ENCODE measurements at regions not wholly inside any gene's neighbourhood (a gene's known extent, or its start where the extent isn't known, plus 50 kb on each side); places are given as distances from the start of the nearest gene placed in this dataset.
"Not testable (repeated sequence)": the region's sequence is repeated elsewhere in the genome, so short reads cannot be mapped to it uniquely, and the experiment has no call there.

DNA sequence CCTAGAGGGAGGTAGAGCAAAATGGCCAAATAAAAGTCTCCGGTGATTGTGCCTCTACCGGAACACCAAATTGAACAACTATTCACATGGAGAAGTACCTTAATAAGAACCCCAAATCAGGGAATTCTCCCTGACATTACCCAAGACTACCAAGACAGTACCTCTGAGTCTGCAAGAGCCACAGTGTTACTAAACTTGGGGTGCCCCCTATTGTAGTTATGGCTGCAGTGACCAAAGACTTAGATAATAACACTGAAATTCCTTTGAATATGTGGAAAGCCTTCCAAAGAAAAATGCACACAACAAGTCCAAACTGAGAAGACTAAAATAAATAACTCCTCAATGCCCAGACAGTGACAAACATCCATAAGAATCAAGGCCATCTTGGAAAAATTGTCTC is 682.9 kb upstream of the LRRTM1 start:
- no peak overlapping the region for H3K4me3 ChIP-seq (ENCODE audit: low read depth, low read length)
- TF ChIP-seq, protein P1, sequence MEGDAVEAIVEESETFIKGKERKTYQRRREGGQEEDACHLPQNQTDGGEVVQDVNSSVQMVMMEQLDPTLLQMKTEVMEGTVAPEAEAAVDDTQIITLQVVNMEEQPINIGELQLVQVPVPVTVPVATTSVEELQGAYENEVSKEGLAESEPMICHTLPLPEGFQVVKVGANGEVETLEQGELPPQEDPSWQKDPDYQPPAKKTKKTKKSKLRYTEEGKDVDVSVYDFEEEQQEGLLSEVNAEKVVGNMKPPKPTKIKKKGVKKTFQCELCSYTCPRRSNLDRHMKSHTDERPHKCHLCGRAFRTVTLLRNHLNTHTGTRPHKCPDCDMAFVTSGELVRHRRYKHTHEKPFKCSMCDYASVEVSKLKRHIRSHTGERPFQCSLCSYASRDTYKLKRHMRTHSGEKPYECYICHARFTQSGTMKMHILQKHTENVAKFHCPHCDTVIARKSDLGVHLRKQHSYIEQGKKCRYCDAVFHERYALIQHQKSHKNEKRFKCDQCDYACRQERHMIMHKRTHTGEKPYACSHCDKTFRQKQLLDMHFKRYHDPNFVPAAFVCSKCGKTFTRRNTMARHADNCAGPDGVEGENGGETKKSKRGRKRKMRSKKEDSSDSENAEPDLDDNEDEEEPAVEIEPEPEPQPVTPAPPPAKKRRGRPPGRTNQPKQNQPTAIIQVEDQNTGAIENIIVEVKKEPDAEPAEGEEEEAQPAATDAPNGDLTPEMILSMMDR (IDR thresholded peaks at IDR 0.05; ENCODE audit: low read depth, low read length) = no peak

DNA sequence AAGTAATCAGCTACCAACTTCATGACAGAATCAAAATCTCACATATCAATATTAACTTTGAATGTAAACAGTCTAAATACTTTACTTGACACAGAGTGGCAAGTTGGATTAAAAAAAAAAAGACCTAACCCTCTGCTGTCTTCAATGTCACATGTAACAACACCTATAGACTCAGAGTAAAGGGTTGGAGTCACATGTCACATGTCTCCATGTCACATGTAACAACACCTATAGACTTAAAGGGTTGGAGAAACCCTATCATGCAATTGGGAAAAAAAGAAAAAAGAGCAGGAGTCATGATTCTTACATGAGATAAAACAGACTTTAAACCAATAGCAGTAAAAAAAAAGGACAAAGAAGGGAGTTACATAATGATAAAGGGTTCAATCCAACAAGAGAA is 665.3 kb upstream of the LRRTM1 start:
- TF ChIP-seq, protein P1 (IDR thresholded peaks at IDR 0.05; ENCODE audit: low read depth, low read length) = no peak
- H3K4me3 ChIP-seq (ENCODE audit: low read depth, low read length) = no peak overlapping the region

DNA sequence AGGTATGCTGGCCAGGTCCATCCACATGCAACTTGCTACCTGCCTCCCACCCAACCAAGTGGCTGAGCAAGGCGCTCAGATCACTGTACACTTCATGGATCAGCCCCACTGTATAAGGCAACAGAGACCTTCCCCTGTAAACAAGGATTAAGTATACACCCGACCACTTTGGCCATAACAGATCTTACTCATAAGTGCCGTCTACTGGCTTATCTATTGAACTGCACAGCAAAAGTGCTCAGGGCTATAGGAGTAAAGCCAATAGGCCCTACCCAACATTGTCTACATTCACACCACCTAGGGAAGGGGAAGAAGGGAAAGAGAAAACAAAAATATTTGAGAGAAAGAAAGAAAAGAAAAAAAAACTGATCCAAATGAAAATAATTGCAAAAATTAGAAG is 663.9 kb upstream of the LRRTM1 start:
- TF ChIP-seq, protein P1 (IDR thresholded peaks at IDR 0.05; ENCODE audit: low read depth, low read length) = no peak
- H3K4me3 ChIP-seq (ENCODE audit: low read depth, low read length) = no peak overlapping the region

DNA sequence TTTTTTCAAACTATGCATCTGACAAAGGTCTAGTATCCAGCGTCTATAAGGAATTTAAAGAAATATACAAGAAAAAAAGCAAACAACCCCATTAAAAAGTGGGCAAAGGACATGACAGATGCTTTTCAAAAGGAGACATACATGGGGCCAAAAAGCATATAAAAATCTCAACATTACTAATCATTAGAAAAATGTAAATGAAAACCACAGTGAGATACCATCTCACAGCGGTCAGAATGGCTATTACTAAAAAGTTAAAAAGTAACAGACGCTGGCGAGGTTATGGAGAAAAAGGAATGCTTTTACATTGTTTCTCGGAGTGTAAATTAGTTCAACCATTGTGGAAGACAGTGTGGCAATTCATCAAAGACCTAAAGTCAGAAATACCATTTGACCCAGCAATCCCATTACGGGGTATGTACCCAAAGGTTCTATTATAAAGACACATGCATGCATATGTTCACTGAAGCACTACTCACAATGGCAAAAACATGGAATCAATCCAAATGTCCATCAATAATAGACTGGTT is 643.1 kb upstream of the LRRTM1 start:
- TF ChIP-seq, protein P1 (IDR thresholded peaks at IDR 0.05; ENCODE audit: low read depth, low read length) = no peak
- no peak overlapping the region for H3K4me3 ChIP-seq (ENCODE audit: low read depth, low read length)

DNA sequence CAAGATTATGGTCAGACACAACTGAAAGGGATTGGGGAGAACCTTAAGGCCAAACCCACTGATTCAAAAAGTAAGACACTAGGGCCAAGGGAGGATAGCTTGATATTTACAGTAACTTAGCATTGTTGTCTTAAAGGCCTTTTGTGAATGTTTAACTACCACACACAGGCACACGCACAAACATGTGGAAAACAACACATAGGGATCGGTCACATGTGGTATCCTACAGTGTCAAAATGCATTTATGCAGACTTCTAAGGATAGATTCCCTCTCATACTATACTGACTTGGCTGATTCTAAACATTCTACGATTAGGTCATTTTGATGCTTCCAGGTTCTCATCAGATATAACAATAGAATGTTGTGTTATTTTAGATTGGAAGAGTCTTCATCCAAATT is 638.9 kb upstream of the LRRTM1 start:
- H3K4me3 ChIP-seq (ENCODE audit: low read depth, low read length) = no peak overlapping the region
- TF ChIP-seq, protein P1 (IDR thresholded peaks at IDR 0.05; ENCODE audit: low read depth, low read length) = no peak

DNA sequence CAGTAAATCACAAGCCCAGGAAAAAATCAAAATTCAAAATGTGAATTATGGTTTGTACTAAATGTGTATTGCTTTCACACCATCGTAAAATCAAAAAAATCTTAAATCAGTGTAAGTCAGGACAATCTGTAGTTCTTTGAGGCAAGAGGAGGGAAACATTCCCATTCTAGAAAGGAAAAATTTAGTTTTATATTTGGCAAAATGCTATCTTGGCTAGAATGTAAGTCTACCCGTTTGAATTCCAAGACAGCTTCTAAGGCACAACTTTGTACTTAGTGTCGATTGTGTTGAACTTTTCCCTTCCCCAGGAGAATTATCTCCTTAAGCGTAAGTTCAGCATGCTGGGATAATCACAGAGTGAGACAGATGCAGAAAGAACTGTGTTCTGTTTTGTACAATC is 638.2 kb upstream of the LRRTM1 start:
- TF ChIP-seq, protein P1 (IDR thresholded peaks at IDR 0.05; ENCODE audit: low read depth, low read length) = no peak
- no peak overlapping the region for H3K4me3 ChIP-seq (ENCODE audit: low read depth, low read length)

DNA sequence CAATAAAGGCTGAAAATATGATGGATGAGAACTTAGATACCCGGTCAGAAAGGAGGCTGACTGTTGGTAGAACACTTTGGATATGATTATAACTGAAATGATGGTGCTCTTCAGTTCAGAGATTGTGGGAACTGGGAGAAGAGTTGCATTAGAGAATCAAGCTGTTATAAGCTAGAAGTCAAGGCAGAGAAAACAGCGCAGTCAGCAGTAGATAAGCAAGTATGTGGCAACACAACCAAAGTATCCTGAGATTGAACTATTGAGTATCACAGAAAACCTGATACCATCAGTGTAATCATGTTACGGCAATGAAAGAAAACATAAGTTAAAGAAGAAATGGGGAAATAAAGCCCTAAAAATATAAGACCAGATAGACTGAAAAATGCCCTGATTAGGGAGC is 633.9 kb upstream of the LRRTM1 start:
- no peak overlapping the region for H3K4me3 ChIP-seq (ENCODE audit: low read depth, low read length)
- TF ChIP-seq, protein P1 (IDR thresholded peaks at IDR 0.05; ENCODE audit: low read depth, low read length) = no peak

DNA sequence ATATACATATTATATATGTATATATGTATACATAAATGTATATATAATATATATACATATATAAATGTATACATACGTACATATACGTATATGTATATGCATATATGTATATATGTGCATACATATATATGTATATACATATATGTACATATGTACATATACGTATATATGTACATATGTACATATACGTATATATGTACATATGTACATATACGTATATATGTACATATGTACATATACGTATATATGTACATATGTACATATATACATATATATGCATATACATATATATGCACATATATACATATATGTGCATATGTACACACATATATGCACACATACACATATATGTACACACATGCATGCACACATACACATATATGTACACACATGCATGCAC is 627.3 kb upstream of the LRRTM1 start:
- H3K4me3 ChIP-seq (ENCODE audit: low read depth, low read length) = not testable (repeated sequence)
